A673 (cell line): ENCODE measurements at regions not wholly inside any gene's neighbourhood (a gene's known extent, or its start where the extent isn't known, plus 50 kb on each side); places are given as distances from the start of the nearest gene placed in this dataset.

ENCODE experiments used
- CTCF ChIP-seq: fragments of 300-800, 200-600 bp; sonication (generic); conservative IDR thresholded peaks from 2 replicates; pipeline ENCODE4 v1.5.1; 2017; ENCODE audit warnings: low read depth, mild to moderate bottlenecking, antibody characterized with exemption, low read length, moderate library complexity, mixed read lengths
- EZH2 ChIP-seq: fragments of 200-600 bp; sonication (generic); IDR thresholded peaks from 2 replicates; pipeline ENCODE4 v1.6.1; 2017; ENCODE audit warnings: borderline replicate concordance, low read depth, mild to moderate bottlenecking, mixed read lengths, antibody characterized with exemption, low read length; ENCODE audit not compliant: poor library complexity, severe bottlenecking

- TF ChIP-seq CTCF (no peak), EZH2 (no peak)
Observed at GRCh38 chr12:124509300-124509675, 58.1 kb downstream of the NCOR2 start.
